NB4 (cell line): ENCODE measurements at regions not wholly inside any gene's neighbourhood (a gene's known extent, or its start where the extent isn't known, plus 50 kb on each side); places are given as distances from the start of the nearest gene placed in this dataset.

Experiments used
- DNase-seq: peaks from one replicate; pipeline ENCODE4 v3.0.0; 2010; ENCODE audit warnings: low read depth
- H3K4me3 ChIP-seq: one replicate; pipeline ENCODE4 v1.5.1; 2011; ENCODE audit warnings: mild to moderate bottlenecking, low read depth, low read length, moderate library complexity
- CTCF ChIP-seq: IDR thresholded peaks from one replicate; pipeline ENCODE4 v1.5.1; 2012; ENCODE audit warnings: low read depth, low read length
- MYC ChIP-seq: IDR thresholded peaks from 2 replicates; pipeline ENCODE4 v1.6.1; 2011; ENCODE audit warnings: low read depth, low read length
- POLR2A ChIP-seq: IDR thresholded peaks from 2 replicates; pipeline ENCODE4 v1.6.1; 2011; ENCODE audit warnings: mild to moderate bottlenecking; ENCODE audit not compliant: insufficient read length; ENCODE audit errors: extremely low read depth
- TF ChIP-seq, protein P1 (sequence below): IDR thresholded peaks from 2 replicates; pipeline ENCODE4 v1.6.1; 2011; ENCODE audit warnings: low read depth, low read length

- no peak for DNase-seq
- H3K4me3 ChIP-seq = no peak overlapping the region
- TF ChIP-seq, protein P1, sequence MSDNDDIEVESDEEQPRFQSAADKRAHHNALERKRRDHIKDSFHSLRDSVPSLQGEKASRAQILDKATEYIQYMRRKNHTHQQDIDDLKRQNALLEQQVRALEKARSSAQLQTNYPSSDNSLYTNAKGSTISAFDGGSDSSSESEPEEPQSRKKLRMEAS = no peak
- no peak for TF ChIP-seq CTCF
- TF ChIP-seq POLR2A = no peak
- TF ChIP-seq MYC = no peak
These were observed 106.5 kb upstream of the COL5A2 start for GRCh38 chr2:189285962-189286645.

DNA sequence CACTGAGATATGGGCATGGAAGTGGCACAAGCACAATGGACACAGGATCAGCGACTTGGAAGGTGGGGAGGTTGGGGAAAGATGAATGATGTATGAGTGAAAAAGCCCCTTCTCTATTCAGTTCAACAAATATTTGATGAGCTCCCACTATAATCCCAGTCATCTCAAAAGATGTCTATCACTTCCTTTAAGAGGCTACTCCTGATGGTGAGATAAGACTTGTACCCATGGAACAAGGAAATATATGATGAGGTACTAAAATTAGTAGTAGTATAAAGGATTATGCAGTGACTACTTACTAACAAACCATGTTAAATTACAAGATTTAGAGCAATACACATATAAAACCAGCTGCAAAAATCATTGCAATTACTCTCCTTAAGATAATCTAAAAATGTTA lies 107.8 kb upstream of the COL5A2 start:
- no peak for TF ChIP-seq CTCF
- no peak overlapping the region for H3K4me3 ChIP-seq
- no peak for DNase-seq

GRCh38 chr2:189287982-189288521 lies 108.5 kb upstream of the COL5A2 start:
- peak; percentile 39 for DNase-seq
- TF ChIP-seq MYC (no peak), CTCF (peak; percentile 19)
- no peak overlapping the region for H3K4me3 ChIP-seq

DNA sequence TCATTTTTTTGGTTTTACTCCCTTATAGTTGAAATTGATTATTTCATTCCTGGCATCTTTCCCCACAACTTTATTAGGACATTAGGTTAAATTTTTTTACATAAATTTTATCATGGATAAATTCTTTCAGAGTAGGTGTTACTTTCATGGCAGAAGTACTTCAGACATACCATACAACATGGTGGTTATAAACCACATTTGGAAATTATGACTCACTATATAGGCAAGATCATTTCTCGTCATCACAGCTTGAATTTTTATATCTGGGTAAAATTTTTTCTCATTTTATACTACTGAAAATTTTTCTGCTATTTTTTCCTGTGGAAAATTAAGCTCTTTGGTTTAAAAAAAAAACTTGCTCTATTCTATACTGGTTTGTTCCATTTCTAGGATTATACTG lies 111.9 kb upstream of the COL5A2 start:
- DNase-seq = no peak
- TF ChIP-seq, protein P1 = no peak
- TF ChIP-seq MYC (no peak), POLR2A (no peak), CTCF (no peak)
- H3K4me3 ChIP-seq = no peak overlapping the region

GRCh38 chr2:189293164-189293563 lies 113.6 kb upstream of the COL5A2 start:
- TF ChIP-seq MYC (no peak), POLR2A (no peak), CTCF (no peak)
- TF ChIP-seq, protein P1 = no peak
- no peak for DNase-seq

DNA sequence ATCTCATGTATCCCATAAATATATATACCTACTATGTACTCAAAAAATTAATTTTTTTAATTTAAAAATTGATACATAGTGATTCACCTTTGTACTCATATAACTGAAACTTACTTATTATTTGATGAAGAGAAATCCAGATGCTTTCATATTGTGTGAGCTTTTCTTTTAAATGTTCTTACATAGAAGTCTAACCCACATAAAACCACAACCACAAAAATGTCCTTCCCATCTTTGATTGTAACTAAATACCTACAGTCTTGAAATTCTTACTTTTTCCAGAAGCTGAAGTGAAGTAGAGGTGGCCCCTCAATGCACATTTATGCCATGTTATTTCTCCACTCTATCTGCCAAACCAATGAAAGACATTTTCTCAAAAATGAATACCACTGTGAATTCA lies 117.9 kb upstream of the COL5A2 start:
- no peak overlapping the region for H3K4me3 ChIP-seq
- no peak for TF ChIP-seq MYC
- no peak for DNase-seq

More at GRCh38 chr2:189293164-189293563, 113.6 kb upstream of the COL5A2 start:
- H3K4me3 ChIP-seq = no peak overlapping the region
